ENCODE measurements at regions not wholly inside any gene's neighbourhood (a gene's known extent, or its start where the extent isn't known, plus 50 kb on each side); places are given as distances from the start of the nearest gene placed in this dataset.
A peak's percentile ranks its signal among the peaks of the same experiment; 100 is the strongest.
"Not testable (repeated sequence)": the region's sequence is repeated elsewhere in the genome, so short reads cannot be mapped to it uniquely, and the experiment has no call there.

DNA sequence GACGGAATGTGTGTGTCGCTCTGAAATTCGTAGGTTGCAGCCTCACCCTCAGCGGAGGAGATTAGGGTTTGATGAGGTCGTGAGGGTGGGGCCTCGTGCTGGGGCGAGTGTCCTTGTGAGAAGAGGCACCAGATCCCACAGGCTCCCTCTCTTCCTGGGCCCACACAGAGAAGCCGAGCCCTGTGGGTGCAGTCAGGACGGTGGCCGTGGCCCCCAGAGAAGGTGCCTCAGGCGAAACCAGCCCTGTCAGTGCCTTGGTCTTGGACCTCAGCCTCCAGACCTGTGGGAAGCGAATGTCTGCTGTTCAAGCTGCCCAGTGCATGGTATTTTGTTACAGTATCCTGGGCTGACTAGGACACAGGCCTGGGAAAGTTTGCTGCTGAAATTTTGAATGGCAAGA is 108.0 kb upstream of the ALKAL2 start:
- no peak for DNase-seq (ENCODE audit: low spot score)

DNA sequence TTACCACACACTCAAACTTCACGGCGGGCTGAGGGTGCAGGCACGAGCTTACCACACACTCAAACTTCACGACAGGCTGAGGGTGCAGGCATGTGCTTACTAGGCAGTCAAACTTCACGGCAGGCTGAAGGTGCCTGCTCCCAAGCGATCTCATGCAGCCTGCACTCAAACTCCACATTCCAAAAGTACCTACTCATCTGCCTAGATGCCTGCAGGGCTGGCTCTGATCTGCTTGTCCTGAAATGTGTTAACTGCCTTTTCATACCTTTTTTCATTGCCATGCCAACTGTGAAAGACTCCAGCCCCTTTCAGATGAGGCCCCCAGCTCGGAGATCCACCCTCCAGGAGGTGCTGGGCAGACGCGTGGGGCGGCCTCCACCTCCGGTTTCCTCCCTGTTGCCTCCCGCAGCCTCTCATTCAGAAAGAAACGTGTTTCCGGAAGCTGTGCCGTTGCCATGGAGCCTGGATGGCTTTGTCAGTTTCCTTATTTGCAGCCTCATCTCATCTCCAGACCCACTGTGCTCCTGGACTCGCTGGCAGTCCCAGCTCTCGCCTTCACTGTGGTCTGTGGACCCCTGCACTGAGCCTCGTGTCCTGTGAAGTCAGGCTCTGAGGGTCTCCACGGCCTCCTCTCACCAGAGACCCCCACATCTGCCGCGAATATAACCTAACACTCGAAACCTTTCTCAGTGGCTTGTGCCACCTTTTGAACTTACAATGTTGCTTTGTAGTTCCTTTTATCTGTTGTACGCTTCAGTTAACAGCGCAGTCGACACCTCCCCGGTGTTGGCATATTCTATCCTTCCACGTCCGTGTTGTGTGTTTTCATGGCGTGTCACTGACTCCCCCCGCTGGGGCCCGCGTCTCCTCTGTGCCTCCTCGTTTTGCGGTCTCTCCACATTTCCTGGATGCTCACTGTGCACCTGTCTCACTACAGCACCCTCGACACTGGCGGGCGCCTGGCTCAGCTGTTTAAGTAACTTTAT is 106.1 kb upstream of the ALKAL2 start:
- peak; percentile 28 for DNase-seq (ENCODE audit: low spot score)

DNA sequence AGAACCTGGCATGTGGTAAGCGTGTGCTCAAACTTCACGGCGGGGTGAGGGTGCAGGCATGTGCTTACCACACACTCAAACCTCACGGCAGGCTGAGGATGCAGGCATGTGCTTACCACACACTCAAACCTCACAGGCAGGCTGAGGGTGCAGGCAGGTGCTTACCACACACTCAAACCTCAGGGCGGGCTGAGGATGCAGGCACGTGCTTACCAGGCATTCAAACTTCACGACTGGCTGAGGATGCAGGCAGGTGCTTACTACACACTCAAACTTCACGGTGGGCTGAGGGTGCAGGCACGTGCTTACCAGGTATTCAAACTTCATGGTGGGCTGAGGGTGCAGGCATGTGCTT is 105.0 kb upstream of the ALKAL2 start:
- DNase-seq (ENCODE audit: low spot score): no peak

DNA sequence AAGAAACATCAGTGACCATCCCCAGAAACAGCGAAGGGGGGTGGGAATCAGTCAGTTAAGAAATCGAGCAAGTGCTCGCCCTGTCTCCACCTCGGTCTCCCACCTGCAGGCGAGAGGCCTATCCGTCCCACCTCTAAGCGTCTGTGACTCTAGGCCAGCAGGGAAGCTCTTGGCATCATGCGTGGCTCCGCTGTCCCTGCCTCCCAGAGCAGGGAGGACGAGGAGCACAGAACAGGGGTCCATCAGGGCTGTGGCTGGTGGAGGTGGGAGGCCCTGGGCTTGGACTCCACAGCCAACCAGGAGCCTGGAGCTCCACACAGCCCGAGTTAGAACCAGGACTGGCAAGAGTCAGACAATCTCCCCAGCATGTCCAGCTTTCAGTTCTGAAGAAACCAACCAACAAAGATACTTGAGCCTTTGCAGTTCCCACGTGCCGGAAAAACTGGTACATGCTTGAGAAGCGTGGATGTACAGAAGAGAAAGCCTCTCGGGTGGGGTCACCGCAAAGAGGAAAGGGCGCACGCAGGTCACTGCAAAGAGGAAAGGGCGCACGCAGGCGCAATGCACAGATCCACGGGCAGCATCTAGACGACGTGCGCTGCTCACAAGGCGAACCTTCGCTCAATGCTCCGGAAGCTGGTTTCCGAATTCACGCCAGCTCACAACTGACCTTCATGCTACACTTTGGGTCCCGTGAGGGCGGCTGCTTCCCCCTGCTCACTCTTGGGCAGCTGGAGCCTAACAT is 104.5 kb upstream of the ALKAL2 start:
- DNase-seq (ENCODE audit: low spot score): no peak

GRCh38 chr2:391696-392095 is 103.8 kb upstream of the ALKAL2 start:
- no peak for DNase-seq (ENCODE audit: low spot score)

- DNase-seq (ENCODE audit: low spot score): no peak
These were observed 103.1 kb upstream of the ALKAL2 start for GRCh38 chr2:390959-391358.

GRCh38 chr2:389985-390384 is 102.1 kb upstream of the ALKAL2 start:
- DNase-seq (ENCODE audit: low spot score): not testable (repeated sequence)

- not testable (repeated sequence) for DNase-seq (ENCODE audit: low spot score)
These were observed 100.9 kb upstream of the ALKAL2 start for GRCh38 chr2:388752-389151.

DNA sequence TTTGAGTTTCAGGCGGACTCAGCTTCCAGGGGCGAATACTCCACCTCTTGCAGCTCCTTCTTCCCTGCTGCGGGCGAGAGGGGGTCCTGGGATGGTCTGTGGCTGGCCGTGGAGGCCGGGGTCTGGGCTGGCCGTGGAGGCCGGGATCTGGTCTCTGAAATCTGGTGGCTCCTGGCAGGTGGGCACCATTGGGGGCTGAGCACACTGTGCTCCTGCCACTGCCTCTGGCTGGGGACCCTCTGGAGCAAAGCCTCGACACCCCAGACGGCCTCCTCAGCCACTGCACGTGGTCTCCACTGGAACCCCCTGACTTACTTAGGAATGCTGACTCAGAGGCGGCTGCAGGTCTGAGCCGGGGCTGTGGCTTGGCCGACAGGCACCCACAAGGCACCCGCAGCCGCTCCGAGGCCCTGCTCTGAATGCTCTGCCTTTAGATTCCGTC is 100.1 kb upstream of the ALKAL2 start:
- DNase-seq (ENCODE audit: low spot score): no peak

DNA sequence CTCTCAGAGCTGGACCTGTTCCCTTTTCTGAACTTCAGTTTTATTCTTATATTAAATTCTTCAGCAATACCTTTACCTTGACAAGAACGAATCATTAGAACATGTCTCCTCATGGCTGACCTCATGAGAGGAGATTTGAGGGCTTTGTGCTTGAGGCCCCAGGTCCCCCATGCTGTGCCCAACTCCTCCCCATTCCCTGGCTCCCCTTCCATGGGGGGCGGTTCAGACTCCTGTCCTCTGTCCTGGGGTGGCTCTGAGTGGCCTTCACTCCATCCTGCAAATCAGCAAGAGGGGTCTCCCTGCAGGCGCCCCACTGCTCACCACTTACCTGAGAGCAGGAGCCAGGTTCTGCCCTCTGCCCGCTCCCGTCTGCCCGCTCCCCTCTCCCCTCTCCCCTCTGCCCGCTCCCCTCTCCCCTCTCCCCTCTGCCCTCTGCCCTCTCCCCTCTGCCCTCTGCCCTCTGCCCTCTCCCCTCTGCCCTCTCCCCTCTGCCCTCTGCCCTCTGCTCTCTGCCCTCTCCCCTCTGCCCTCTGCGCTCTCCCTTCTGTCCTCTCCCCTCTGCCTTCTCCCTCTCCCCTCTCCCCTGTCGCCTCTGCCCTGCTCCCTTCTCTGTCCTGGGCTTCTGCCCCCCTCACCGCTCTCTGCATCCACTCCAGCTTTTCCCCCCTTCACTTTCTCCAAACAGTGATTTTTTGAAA is 98.7 kb upstream of the ALKAL2 start:
- DNase-seq (ENCODE audit: low spot score): no peak

- DNase-seq (ENCODE audit: low spot score): no peak
These were observed 97.9 kb upstream of the ALKAL2 start for GRCh38 chr2:385785-386184.

GRCh38 chr2:385061-385460 is 97.2 kb upstream of the ALKAL2 start:
- no peak for DNase-seq (ENCODE audit: low spot score)

DNA sequence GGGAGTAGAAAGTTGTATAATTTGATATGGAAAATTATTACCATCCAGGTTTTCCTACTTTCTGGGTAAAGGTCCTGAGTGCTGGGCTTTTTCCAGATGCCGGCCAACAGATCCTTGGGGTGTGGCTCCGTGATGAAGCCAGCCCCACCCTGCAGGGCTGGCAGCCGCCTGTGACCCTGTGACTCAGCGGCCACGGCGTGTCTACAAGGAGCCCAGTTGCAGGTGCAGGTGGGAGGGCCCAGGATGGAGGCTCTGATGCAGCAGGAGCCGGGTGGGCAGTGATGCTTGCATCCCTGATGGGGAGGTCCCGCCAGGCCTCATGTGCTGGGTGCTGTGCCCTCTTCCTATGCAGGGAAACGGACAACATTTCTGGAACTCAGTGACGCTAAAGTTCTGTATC is 96.0 kb upstream of the ALKAL2 start:
- DNase-seq (ENCODE audit: low spot score): no peak

- peak; percentile 59 for DNase-seq (ENCODE audit: low spot score)
These were observed 95.3 kb upstream of the ALKAL2 start for GRCh38 chr2:383178-383577.

DNA sequence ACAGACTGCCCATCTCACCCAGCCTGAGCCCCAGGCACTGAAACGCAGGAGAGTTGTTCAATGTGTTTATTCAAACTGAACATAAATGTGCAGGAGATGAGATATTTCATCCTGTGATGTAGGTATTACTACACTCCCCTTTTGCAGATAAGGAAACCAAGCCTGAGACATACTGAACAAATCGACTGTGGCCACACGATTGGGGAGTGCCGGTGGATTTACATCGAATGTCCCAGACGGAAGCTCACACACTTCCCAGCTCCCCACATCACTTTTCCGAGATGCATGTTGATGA is 94.8 kb upstream of the ALKAL2 start:
- DNase-seq (ENCODE audit: low spot score): no peak

- DNase-seq (ENCODE audit: low spot score): no peak
These were observed 94.2 kb upstream of the ALKAL2 start for GRCh38 chr2:381941-382727.

GRCh38 chr2:381181-381580 is 93.3 kb upstream of the ALKAL2 start:
- no peak for DNase-seq (ENCODE audit: low spot score)

DNA sequence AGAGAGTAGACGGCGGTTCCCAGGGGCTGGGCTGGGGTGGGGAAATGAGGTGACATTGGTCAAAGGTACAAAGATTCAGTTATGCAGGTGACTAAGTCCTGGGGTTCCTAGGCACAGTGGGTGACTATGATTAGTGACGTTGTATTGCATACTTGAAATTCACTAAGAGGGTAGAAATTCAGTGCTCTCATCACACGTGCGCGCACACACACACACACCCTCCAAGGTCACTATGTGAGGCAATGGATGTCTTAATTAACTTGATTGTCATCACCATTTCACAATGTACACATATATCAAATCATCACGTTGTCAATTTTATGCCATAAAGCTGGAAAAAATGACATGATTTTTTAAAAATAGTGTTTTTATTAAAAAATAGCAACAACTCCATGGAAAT is 92.9 kb upstream of the ALKAL2 start:
- no peak for DNase-seq (ENCODE audit: low spot score)

GRCh38 chr2:380221-380620 is 92.3 kb upstream of the ALKAL2 start:
- DNase-seq (ENCODE audit: low spot score): no peak

DNA sequence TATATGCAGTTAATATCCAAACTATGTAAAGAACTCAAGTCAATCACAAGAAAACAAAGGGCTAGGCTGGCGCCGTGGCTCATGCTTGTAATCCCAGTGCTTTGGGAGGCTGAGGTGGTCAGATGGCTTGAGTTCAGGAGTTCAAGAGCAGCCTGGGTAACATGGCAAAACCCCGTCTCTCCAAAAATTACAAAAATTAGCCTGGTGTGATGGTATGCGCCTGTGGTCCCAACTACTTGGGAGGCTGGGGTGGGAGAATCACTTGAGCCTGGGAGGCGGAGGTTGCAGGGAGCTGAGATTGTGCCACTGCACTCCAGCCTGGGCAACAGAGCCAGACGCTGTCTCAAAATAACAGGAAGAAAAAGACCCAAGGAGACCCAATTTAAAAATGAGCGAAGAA is 91.9 kb upstream of the ALKAL2 start:
- no peak for DNase-seq (ENCODE audit: low spot score)

DNA sequence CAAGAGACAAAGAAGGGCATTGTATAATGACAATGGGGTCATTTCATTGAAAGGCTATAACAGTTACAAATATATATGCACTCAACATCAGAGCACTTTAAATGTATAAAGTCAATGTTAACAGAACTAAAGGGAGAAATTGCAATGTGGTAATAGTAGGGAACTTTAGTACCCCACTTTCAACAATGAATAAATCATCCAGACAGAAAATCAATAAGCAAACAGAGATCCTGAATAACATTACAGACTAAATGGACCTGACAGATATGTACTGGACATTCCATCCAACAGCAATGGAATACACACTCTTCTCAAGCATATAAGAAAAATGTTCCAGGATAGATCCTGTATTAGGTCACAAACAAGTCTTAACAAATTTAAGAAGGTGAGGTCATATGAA is 90.5 kb upstream of the ALKAL2 start:
- DNase-seq (ENCODE audit: low spot score): no peak

DNA sequence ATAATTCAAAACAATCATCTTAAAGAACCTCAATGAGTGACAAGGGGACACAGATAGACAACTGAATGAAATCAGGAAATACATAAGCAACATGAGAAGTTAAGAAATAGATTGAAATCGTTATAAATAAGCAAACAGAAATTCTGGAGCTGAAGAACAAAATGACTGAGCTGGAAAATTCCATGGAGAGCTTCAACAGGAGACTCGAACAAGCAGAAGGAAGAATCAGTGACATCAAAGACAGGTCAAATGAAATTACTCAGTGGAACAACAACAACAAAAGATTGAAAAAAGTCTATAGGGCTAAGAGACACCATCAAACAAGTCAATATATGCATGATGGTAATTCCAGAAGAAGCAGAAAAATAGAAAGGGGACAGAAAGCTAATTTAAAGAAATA is 89.5 kb upstream of the ALKAL2 start:
- DNase-seq (ENCODE audit: low spot score): no peak

Data from putamen (tissue), 1 donor.